NB4 (cell line): ENCODE measurements at regions not wholly inside any gene's neighbourhood (a gene's known extent, or its start where the extent isn't known, plus 50 kb on each side); places are given as distances from the start of the nearest gene placed in this dataset.

Source experiments
- POLR2A ChIP-seq: IDR thresholded peaks from 2 replicates; pipeline ENCODE4 v1.6.1; 2011; ENCODE audit warnings: mild to moderate bottlenecking; ENCODE audit not compliant: insufficient read length; ENCODE audit errors: extremely low read depth
- TF ChIP-seq, protein P1 (sequence below): IDR thresholded peaks from one replicate; pipeline ENCODE4 v1.5.1; 2012; ENCODE audit warnings: low read depth, low read length
- TF ChIP-seq, protein P2 (sequence below): IDR thresholded peaks from 2 replicates; pipeline ENCODE4 v1.6.1; 2011; ENCODE audit warnings: low read depth, low read length

DNA sequence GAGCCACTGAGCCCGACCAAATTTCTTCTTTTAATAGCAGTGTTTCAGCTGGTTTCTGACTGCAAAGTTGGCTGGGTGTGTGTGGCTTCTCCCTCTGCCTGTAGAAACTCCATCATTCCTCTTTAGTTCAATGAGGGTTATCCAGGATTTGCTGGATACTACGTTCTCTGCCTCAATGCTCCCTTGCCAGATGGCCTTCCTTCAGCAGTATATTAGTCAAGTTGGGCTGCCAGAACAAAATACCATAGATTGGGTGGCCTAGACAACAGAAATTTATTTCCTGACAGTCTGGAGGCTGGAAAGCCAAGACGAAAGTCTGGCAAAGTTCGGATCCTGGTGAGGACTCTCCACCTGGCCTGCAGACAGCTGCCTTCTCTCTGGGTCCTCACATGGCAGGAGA is 103.7 kb downstream of the NOG start:
- TF ChIP-seq, protein P1, sequence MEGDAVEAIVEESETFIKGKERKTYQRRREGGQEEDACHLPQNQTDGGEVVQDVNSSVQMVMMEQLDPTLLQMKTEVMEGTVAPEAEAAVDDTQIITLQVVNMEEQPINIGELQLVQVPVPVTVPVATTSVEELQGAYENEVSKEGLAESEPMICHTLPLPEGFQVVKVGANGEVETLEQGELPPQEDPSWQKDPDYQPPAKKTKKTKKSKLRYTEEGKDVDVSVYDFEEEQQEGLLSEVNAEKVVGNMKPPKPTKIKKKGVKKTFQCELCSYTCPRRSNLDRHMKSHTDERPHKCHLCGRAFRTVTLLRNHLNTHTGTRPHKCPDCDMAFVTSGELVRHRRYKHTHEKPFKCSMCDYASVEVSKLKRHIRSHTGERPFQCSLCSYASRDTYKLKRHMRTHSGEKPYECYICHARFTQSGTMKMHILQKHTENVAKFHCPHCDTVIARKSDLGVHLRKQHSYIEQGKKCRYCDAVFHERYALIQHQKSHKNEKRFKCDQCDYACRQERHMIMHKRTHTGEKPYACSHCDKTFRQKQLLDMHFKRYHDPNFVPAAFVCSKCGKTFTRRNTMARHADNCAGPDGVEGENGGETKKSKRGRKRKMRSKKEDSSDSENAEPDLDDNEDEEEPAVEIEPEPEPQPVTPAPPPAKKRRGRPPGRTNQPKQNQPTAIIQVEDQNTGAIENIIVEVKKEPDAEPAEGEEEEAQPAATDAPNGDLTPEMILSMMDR: no peak
- TF ChIP-seq, protein P2, sequence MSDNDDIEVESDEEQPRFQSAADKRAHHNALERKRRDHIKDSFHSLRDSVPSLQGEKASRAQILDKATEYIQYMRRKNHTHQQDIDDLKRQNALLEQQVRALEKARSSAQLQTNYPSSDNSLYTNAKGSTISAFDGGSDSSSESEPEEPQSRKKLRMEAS: no peak
- no peak for TF ChIP-seq POLR2A
